ENCODE measurements at regions not wholly inside any gene's neighbourhood (a gene's known extent, or its start where the extent isn't known, plus 50 kb on each side); places are given as distances from the start of the nearest gene placed in this dataset.
"Not testable (repeated sequence)": the region's sequence is repeated elsewhere in the genome, so short reads cannot be mapped to it uniquely, and the experiment has no call there.

DNA sequence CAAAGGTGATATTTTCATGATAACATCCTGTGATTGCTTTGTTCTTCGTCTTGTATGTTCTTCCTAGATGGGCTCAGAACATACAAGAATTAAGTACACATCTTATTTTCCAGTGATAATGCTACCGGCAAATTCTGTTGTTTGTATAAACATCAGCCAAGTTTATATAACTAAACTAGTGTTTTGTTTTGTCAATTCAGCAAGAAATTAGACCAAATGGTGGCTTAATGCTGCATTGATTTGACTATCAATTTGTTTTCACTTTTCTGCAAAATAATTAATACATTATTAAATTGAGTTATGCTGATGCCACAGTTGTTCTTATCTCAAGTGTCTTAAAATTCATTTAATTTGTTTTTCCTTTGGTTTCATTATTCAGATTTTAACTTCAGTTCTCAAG lies 177.7 kb downstream of the OR4F29 start:
- intact Hi-C loops (cut with DNase I); DNase-seq: not testable (repeated sequence)

DNA sequence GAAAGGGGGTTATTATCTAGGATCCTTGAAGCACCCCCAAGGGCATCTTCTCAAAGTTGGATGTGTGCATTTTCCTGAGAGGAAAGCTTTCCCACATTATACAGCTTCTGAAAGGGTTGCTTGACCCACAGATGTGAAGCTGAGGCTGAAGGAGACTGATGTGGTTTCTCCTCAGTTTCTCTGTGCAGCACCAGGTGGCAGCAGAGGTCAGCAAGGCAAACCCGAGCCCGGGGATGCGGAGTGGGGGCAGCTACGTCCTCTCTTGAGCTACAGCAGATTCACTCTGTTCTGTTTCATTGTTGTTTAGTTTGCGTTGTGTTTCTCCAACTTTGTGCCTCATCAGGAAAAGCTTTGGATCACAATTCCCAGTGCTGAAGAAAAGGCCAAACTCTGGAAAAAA lies 183.7 kb downstream of the OR4F29 start:
- intact Hi-C loops (cut with DNase I) = not testable (repeated sequence)
- peak; percentile 38 to 92 (median 82) for DNase-seq
